ENCODE measurements at regions not wholly inside any gene's neighbourhood (a gene's known extent, or its start where the extent isn't known, plus 50 kb on each side); places are given as distances from the start of the nearest gene placed in this dataset.

DNA sequence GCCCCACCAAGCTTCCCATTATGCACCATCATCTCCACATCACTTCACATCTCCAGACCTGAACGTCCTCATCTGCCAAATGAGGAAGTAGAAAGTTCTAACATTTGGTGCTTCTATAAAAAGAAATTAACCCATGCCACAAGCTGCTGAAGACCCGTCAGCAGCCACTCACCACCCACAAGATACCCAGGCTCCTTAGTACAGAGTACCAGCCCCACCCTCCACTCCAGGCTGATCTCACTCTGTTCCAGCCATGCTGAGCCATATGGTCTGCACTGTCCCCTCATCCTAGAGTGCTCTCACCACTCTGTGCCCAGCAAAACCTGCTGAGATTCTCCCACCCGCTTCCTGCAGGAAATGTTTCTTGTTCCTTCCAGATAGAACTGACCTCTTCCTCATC, 240.8 kb upstream of the PPARGC1A start:
- TF ChIP-seq, protein P1, sequence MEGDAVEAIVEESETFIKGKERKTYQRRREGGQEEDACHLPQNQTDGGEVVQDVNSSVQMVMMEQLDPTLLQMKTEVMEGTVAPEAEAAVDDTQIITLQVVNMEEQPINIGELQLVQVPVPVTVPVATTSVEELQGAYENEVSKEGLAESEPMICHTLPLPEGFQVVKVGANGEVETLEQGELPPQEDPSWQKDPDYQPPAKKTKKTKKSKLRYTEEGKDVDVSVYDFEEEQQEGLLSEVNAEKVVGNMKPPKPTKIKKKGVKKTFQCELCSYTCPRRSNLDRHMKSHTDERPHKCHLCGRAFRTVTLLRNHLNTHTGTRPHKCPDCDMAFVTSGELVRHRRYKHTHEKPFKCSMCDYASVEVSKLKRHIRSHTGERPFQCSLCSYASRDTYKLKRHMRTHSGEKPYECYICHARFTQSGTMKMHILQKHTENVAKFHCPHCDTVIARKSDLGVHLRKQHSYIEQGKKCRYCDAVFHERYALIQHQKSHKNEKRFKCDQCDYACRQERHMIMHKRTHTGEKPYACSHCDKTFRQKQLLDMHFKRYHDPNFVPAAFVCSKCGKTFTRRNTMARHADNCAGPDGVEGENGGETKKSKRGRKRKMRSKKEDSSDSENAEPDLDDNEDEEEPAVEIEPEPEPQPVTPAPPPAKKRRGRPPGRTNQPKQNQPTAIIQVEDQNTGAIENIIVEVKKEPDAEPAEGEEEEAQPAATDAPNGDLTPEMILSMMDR (IDR thresholded peaks at IDR 0.05; ENCODE audit: low read depth, low read length): no peak
- Histone ChIP-seq H3K4me3 (ENCODE audit: low read depth, low read length) (no peak overlapping the region), H3K9me3 (no peaks in the 10 kb centered on the region), H3K36me3 (no peaks in the 10 kb centered on the region), H3K27me3 (no peaks in the 10 kb centered on the region), H3K4me1 (no peaks in the 10 kb centered on the region)
- no peak for DNase-seq

DNA sequence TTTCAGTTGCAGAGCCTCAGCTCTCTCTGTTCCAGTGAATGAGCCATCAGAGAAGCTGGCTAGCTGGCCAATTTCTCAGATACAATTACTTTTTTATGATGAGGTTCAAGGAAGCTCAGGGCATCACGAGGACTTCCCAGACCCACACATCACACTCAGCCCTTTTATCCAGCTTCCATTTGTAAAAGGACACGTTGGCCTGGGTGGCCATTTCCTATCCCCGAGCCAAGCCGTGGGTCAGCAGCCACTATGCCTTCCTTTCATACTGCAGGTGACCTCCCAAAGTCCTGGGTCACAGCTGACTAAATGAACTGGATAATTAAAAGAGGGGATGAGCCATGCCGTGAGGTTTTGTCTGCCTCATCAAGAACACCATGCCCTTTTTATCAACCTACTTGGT, 236.9 kb upstream of the PPARGC1A start:
- Histone ChIP-seq H3K36me3 (no peaks in the 10 kb centered on the region), H3K4me3 (ENCODE audit: low read depth, low read length) (no peak overlapping the region), H3K27me3 (no peaks in the 10 kb centered on the region), H3K9me3 (no peaks in the 10 kb centered on the region), H3K4me1 (no peaks in the 10 kb centered on the region)
- no peak for DNase-seq
- TF ChIP-seq, protein P1 (IDR thresholded peaks at IDR 0.05; ENCODE audit: low read depth, low read length): no peak

DNA sequence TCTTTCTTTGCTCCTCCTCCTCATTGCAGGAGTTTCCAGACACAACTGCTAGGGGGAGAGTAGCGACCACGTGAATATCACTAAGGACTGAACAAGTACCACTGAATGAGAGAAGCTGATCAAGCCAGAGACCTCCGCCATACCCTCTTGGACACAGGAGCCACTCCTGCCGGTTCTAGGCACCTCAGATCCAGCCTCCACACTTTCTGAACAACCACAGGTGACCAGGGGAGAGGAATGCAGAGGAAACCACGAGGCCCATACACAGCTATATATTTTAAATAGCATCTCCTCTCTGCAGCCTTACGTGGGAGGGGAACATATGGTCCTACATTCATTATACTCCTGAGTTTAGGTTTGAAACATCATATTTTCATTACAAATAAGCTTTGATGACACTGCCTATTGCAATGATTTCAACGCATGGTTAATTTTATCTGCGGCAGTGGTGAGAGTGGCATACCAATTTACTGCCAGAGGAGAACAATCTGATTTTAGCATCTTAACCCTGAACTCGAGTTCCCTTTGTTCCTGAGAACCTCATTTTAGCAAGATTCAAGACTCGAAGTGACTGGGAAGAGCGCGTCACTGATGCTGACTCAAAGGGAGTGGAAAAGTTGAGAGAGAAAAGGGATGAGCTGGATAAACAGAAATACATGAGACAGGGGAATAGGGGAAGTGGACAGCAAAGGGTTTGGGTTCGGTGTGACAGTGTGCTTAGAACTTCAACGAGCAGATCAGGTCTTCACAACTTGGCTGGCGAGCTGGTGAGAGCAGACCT, 231.7 kb upstream of the PPARGC1A start:
- H3K4me3 ChIP-seq (ENCODE audit: low read depth, low read length): no peak overlapping the region
- no peak for DNase-seq
- TF ChIP-seq, protein P1 (IDR thresholded peaks at IDR 0.05; ENCODE audit: low read depth, low read length): no peak
- no peaks in the 10 kb centered on the region for H3K27me3 ChIP-seq
- no peaks in the 10 kb centered on the region for H3K4me1 ChIP-seq
- H3K9me3 ChIP-seq: no peaks in the 10 kb centered on the region
- no peaks in the 10 kb centered on the region for H3K36me3 ChIP-seq

DNA sequence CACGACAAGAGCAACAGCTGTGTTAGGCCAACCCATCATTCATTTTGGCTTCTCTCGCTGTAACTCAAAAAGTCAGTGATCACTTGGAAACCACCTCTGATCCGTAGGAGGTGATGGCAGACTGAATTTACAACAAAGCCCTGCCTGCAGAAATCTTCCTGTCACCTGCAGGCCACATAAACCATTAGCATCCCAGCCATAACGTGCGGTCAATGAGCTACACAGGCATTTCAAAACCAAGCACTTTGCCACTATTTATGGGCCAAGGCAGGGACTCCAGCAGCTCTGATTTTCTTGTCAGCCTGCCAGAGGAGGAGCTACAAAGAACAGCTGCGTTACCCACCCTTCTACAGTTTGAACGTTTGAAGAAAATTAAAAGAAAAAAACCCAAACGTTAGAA, 228.1 kb upstream of the PPARGC1A start:
- Histone ChIP-seq H3K4me3 (ENCODE audit: low read depth, low read length) (no peak overlapping the region), H3K9me3 (no peaks in the 10 kb centered on the region; the same call in 1 of the 2 replicates), H3K27me3 (no peaks in the 10 kb centered on the region; the same call in 1 of the 2 replicates), H3K36me3 (no peaks in the 10 kb centered on the region), H3K4me1 (no peaks in the 10 kb centered on the region)
- TF ChIP-seq, protein P1 (IDR thresholded peaks at IDR 0.05; ENCODE audit: low read depth, low read length): no peak
- DNase-seq: no peak

DNA sequence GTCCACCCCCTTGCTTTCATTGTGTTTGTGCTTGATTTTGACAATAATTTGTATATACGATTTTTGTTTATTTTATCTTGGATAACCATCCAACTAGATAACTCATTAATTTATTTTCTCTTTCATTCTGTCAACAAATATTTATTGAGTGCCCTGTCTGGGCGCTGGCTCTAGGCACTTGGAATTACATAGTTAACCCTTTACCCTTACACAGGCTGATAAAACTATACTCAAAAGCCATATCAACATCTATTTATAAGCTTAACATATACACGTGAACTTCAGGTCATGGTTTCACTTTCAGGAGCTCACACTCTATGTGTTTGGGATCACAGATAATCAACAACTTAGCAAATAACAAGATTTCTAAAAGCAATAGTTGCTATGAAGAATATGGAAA, 226.3 kb upstream of the PPARGC1A start:
- Histone ChIP-seq H3K36me3 (no peaks in the 10 kb centered on the region), H3K4me3 (ENCODE audit: low read depth, low read length) (no peak overlapping the region), H3K27me3 (no peaks in the 10 kb centered on the region; the same call in 1 of the 2 replicates)

More for the DNA sequence above, 226.3 kb upstream of the PPARGC1A start:
- TF ChIP-seq, protein P1 (IDR thresholded peaks at IDR 0.05; ENCODE audit: low read depth, low read length): no peak
- no peak for DNase-seq
- no peaks in the 10 kb centered on the region; the same call in 1 of the 2 replicates for H3K9me3 ChIP-seq
- no peaks in the 10 kb centered on the region for H3K4me1 ChIP-seq

Measured in BE2C (cell line).